Mesothelial cell of epicardium (in vitro differentiated cells): ENCODE measurements at regions not wholly inside any gene's neighbourhood (a gene's known extent, or its start where the extent isn't known, plus 50 kb on each side); places are given as distances from the start of the nearest gene placed in this dataset.
"Not testable (repeated sequence)": the region's sequence is repeated elsewhere in the genome, so short reads cannot be mapped to it uniquely, and the experiment has no call there.

Source experiments
- DNase-seq, 2 experiments: peaks; one replicate each; pipeline ENCODE4 v3.0.0; 2021; ENCODE audit warnings: low spot score in 2 of 2; ENCODE audit not compliant: unreplicated experiment in 2 of 2
- H3K27ac Mint-ChIP-seq: 2 replicates; pipeline ENCODE4 v1.8.0; 2021; ENCODE audit warnings: mixed read lengths
- H3K27me3 Mint-ChIP-seq: 2 replicates; pipeline ENCODE4 v1.8.0; 2021; ENCODE audit warnings: low read depth, mixed read lengths
- H3K36me3 Mint-ChIP-seq: 2 replicates; pipeline ENCODE4 v1.8.0; 2021; ENCODE audit warnings: mixed read lengths
- H3K4me1 Mint-ChIP-seq: 2 replicates; pipeline ENCODE4 v1.8.0; 2021; ENCODE audit warnings: mixed read lengths
- H3K4me3 Mint-ChIP-seq: 2 replicates; pipeline ENCODE4 v1.8.0; 2021; ENCODE audit warnings: mild to moderate bottlenecking, moderate library complexity, mixed read lengths
- H3K9me3 Mint-ChIP-seq: 2 replicates; pipeline ENCODE4 v1.8.0; 2021; ENCODE audit warnings: mixed read lengths
- CTCF ChIP-seq: fragments of 200-600 bp; sonication (generic); IDR thresholded peaks from one replicate; pipeline ENCODE4 v1.5.0; 2021; ENCODE audit warnings: antibody characterized with exemption; ENCODE audit not compliant: unreplicated experiment

DNA sequence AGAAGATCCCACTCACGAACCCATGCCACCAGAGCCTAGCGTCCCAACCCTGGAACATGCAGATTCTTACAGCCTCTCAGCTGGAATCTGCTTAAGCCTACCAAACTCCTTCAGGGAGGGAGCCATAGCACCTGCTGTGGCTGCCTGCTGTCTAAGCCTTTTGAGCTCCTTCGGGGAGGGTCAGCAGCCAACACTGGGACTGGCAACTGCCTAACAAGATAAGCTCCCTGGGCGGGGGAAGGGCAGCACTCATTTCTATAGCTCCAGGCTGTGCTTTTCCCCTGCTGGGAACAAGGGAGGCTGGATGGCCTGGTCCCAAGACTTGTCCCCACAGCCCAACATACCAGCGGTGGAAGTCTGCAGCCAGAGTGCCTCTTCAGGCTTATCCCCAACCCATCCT lies 199.1 kb upstream of the OR13F1 start:
- no peak for DNase-seq
- no peak for TF ChIP-seq CTCF

GRCh38 chr9:104313396-104314110 lies 190.5 kb upstream of the OR13F1 start:
- no peaks in the 10 kb centered on the region for H3K36me3 Mint-ChIP-seq
- no peak for TF ChIP-seq CTCF
- no peak overlapping the region for H3K4me3 Mint-ChIP-seq
- peaks cover 6% of the 10 kb centered on the region for H3K9me3 Mint-ChIP-seq
- no peak for DNase-seq
- peaks cover under 1% of the 10 kb centered on the region for H3K27me3 Mint-ChIP-seq
- H3K27ac Mint-ChIP-seq, result no peak overlapping the region
- H3K4me1 Mint-ChIP-seq, result no peaks in the 10 kb centered on the region

More for the DNA sequence above, 199.1 kb upstream of the OR13F1 start:
- H3K4me3 Mint-ChIP-seq, result no peak overlapping the region
- no peak overlapping the region for H3K27ac Mint-ChIP-seq
- peaks cover 2% of the 10 kb centered on the region for H3K27me3 Mint-ChIP-seq
- peaks cover 5% of the 10 kb centered on the region for H3K4me1 Mint-ChIP-seq
- peaks cover 30% of the 10 kb centered on the region for H3K9me3 Mint-ChIP-seq
- no peaks in the 10 kb centered on the region for H3K36me3 Mint-ChIP-seq

GRCh38 chr9:104316201-104317009 lies 187.7 kb upstream of the OR13F1 start:
- H3K4me3 Mint-ChIP-seq, DNase-seq: not testable (repeated sequence)

DNA sequence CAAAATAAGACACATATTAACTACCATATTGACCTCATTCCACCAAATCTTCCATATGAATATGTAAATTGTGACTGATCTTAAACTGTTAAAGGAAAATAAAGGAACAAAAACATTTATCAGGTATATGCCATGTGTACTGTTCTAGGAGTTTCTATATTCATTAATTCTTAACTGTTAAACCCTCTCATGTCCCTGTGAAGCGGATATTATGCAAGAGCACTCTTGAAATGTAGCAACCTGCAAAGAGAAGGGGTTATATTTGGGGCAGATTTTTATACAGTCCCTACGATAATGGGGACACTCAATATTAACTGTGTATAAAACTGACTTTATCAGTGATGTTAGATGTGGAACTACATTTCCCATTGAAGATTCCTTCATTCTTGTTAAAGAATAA lies 184.9 kb upstream of the OR13F1 start:
- DNase-seq, result no peak
- no peak for TF ChIP-seq CTCF

More at GRCh38 chr9:104316201-104317009, 187.7 kb upstream of the OR13F1 start:
- H3K9me3 Mint-ChIP-seq, H3K36me3 Mint-ChIP-seq, H3K27ac Mint-ChIP-seq, H3K4me1 Mint-ChIP-seq, H3K27me3 Mint-ChIP-seq: not testable (repeated sequence)

GRCh38 chr9:104319685-104320084 lies 184.4 kb upstream of the OR13F1 start:
- Mint-ChIP-seq H3K9me3 (peaks cover 4% of the 10 kb centered on the region), H3K4me3 (no peak overlapping the region), H3K36me3 (no peaks in the 10 kb centered on the region), H3K27ac (no peak overlapping the region), H3K27me3 (no peaks in the 10 kb centered on the region), H3K4me1 (no peaks in the 10 kb centered on the region)
- DNase-seq, result no peak
- TF ChIP-seq CTCF, result no peak

More for the DNA sequence above, 184.9 kb upstream of the OR13F1 start:
- Mint-ChIP-seq H3K9me3 (peaks cover 4% of the 10 kb centered on the region), H3K4me3 (no peak overlapping the region), H3K4me1 (no peaks in the 10 kb centered on the region), H3K27me3 (no peaks in the 10 kb centered on the region), H3K27ac (no peak overlapping the region), H3K36me3 (no peaks in the 10 kb centered on the region)

- no peaks in the 10 kb centered on the region for H3K9me3 Mint-ChIP-seq
- H3K27ac Mint-ChIP-seq, result no peak overlapping the region
- DNase-seq, result no peak
- H3K27me3 Mint-ChIP-seq, result no peaks in the 10 kb centered on the region
- H3K4me1 Mint-ChIP-seq, result no peaks in the 10 kb centered on the region
- H3K4me3 Mint-ChIP-seq, result no peak overlapping the region
- TF ChIP-seq CTCF, result no peak
- no peaks in the 10 kb centered on the region for H3K36me3 Mint-ChIP-seq
Observed at GRCh38 chr9:104322596-104322995, 181.5 kb upstream of the OR13F1 start.

DNA sequence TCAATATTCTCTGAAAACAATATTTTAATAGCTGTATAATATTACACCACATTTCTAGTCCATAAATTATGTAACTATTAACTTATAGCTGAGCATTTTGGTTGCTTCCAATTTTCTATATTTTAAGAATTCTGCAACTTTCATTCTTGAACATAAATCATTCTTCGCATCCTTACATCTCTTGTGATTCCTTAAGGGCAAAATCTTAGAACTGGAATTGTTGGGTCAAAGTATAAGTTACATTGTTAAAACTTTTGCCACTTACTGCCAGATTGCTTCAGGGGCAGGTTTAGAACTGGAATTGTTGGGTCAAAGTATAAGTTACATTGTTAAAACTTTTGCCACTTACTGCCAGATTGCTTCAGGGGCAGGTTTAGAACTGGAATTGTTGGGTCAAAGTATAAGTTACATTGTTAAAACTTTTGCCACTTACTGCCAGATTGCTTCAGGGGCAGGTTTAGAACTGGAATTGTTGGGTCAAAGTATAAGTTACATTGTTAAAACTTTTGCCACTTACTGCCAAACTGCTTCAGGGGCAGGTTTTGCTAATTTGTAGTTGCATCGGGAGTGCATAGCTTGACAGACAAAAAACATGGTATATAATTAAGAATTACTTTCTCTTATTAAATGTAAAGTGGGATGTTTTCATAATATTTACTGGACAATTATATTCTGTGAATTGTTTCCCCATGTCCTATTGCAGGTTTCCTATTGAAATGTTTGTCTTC lies 179.9 kb upstream of the OR13F1 start:
- H3K36me3 Mint-ChIP-seq, H3K27ac Mint-ChIP-seq, H3K27me3 Mint-ChIP-seq, H3K4me1 Mint-ChIP-seq, DNase-seq, H3K9me3 Mint-ChIP-seq, H3K4me3 Mint-ChIP-seq: not testable (repeated sequence)
